ENCODE measurements at regions not wholly inside any gene's neighbourhood (a gene's known extent, or its start where the extent isn't known, plus 50 kb on each side); places are given as distances from the start of the nearest gene placed in this dataset.

DNA sequence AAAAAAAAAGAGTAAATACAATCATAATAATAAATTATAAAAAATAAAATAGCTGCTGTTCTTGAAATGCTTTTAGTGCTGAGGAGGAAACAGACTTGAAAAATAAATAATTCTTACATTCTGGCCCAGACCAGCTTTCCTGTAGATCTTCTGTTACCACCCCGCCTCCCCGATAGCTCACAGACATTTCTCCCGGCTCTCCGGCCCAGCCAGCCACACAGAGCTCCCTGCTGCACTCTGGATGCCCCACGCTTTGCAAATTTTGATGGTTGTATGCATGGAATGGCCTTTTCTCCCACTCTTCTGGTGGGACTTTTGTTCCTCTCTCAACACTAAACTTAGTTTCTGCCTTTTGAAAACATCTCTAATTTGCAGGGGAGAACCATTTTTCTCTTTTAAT is 249.3 kb downstream of the ATP23 start:
- H3K27me3 ChIP-seq (replicated peaks; ENCODE audit: control insufficient read depth, insufficient read depth, low read length), result no peaks in the 10 kb centered on the region
- TF ChIP-seq, protein P1, sequence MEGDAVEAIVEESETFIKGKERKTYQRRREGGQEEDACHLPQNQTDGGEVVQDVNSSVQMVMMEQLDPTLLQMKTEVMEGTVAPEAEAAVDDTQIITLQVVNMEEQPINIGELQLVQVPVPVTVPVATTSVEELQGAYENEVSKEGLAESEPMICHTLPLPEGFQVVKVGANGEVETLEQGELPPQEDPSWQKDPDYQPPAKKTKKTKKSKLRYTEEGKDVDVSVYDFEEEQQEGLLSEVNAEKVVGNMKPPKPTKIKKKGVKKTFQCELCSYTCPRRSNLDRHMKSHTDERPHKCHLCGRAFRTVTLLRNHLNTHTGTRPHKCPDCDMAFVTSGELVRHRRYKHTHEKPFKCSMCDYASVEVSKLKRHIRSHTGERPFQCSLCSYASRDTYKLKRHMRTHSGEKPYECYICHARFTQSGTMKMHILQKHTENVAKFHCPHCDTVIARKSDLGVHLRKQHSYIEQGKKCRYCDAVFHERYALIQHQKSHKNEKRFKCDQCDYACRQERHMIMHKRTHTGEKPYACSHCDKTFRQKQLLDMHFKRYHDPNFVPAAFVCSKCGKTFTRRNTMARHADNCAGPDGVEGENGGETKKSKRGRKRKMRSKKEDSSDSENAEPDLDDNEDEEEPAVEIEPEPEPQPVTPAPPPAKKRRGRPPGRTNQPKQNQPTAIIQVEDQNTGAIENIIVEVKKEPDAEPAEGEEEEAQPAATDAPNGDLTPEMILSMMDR (IDR thresholded peaks at IDR 0.05; ENCODE audit: insufficient read depth, low read length, poor library complexity, severe bottlenecking), result no peak
- no peak overlapping the region for H3K4me3 ChIP-seq (replicated peaks; ENCODE audit: low read depth, low read length)
- DNase-seq (ENCODE audit: extremely low read depth, insufficient read length), result no peak
- H3K36me3 ChIP-seq (ENCODE audit: control insufficient read depth, insufficient read depth, low read length), result no peaks in the 10 kb centered on the region

- TF ChIP-seq, protein P1 (IDR thresholded peaks at IDR 0.05; ENCODE audit: insufficient read depth, low read length, poor library complexity, severe bottlenecking), result no peak
- no peak for DNase-seq (ENCODE audit: extremely low read depth, insufficient read length)
- H3K4me3 ChIP-seq (replicated peaks; ENCODE audit: low read depth, low read length), result no peak overlapping the region
- no peaks in the 10 kb centered on the region for H3K27me3 ChIP-seq (replicated peaks; ENCODE audit: control insufficient read depth, insufficient read depth, low read length)
- H3K36me3 ChIP-seq (ENCODE audit: control insufficient read depth, insufficient read depth, low read length), result no peaks in the 10 kb centered on the region
Observed at GRCh38 chr12:58196971-58197370, 255.6 kb downstream of the ATP23 start.

GRCh38 chr12:58202933-58203718 is 261.8 kb downstream of the ATP23 start:
- H3K36me3 ChIP-seq (ENCODE audit: control insufficient read depth, insufficient read depth, low read length), result no peaks in the 10 kb centered on the region
- no peak for DNase-seq (ENCODE audit: extremely low read depth, insufficient read length)
- TF ChIP-seq, protein P1 (IDR thresholded peaks at IDR 0.05; ENCODE audit: insufficient read depth, low read length, poor library complexity, severe bottlenecking), result no peak
- no peak overlapping the region for H3K4me3 ChIP-seq (replicated peaks; ENCODE audit: low read depth, low read length)
- H3K27me3 ChIP-seq (replicated peaks; ENCODE audit: control insufficient read depth, insufficient read depth, low read length), result no peaks in the 10 kb centered on the region

- TF ChIP-seq, protein P1 (IDR thresholded peaks at IDR 0.05; ENCODE audit: insufficient read depth, low read length, poor library complexity, severe bottlenecking), result no peak
- Histone ChIP-seq H3K27me3 (replicated peaks; ENCODE audit: control insufficient read depth, insufficient read depth, low read length) (no peaks in the 10 kb centered on the region), H3K36me3 (ENCODE audit: control insufficient read depth, insufficient read depth, low read length) (no peaks in the 10 kb centered on the region), H3K4me3 (replicated peaks; ENCODE audit: low read depth, low read length) (no peak overlapping the region)
- no peak for DNase-seq (ENCODE audit: extremely low read depth, insufficient read length)
Observed at GRCh38 chr12:58204071-58204470, 262.7 kb downstream of the ATP23 start.

DNA sequence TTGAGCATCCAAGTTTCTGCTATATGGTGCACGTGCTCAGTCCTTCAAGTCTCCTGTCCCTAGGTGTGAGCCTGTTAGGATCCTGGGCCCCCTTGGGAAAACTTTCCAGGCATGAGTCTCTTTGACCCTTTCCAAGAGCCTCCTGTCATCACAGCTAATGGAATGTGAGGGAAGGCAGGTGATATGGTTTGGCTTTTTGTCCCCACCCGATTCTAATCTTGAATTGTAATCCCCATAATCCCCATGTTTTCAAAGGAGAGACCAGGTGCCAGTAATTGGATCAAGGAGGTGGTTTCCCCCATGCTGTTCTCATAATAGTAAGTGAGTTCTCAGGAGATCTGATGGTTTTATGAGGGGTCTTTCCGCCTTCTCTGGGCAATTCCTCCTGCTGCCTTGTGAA is 265.5 kb downstream of the ATP23 start:
- no peak for DNase-seq (ENCODE audit: extremely low read depth, insufficient read length)
- Histone ChIP-seq H3K4me3 (replicated peaks; ENCODE audit: low read depth, low read length) (no peak overlapping the region), H3K36me3 (ENCODE audit: control insufficient read depth, insufficient read depth, low read length) (no peaks in the 10 kb centered on the region), H3K27me3 (replicated peaks; ENCODE audit: control insufficient read depth, insufficient read depth, low read length) (no peaks in the 10 kb centered on the region)
- TF ChIP-seq, protein P1 (IDR thresholded peaks at IDR 0.05; ENCODE audit: insufficient read depth, low read length, poor library complexity, severe bottlenecking), result no peak

All from GM06990 (cell line).